CD4-positive, alpha-beta T cell treated with Interleukin-15 for 1 hour (primary cell): ENCODE measurements at regions not wholly inside any gene's neighbourhood (a gene's known extent, or its start where the extent isn't known, plus 50 kb on each side); places are given as distances from the start of the nearest gene placed in this dataset.
"Not testable (repeated sequence)": the region's sequence is repeated elsewhere in the genome, so short reads cannot be mapped to it uniquely, and the experiment has no call there.

Experiments used
- DNase-seq: peaks from one replicate; pipeline ENCODE4 v3.0.0-alpha.2; 2020

GRCh38 chr5:34452170-34452828, 203.8 kb upstream of the RAI14 start:
- DNase-seq = no peak

GRCh38 chr5:34455098-34455497, 201.0 kb upstream of the RAI14 start:
- no peak for DNase-seq

GRCh38 chr5:34459908-34460307, 196.2 kb upstream of the RAI14 start:
- no peak for DNase-seq

GRCh38 chr5:34460496-34460895, 195.6 kb upstream of the RAI14 start:
- DNase-seq = no peak

- no peak for DNase-seq
Observed at GRCh38 chr5:34464829-34465228, 191.3 kb upstream of the RAI14 start.

GRCh38 chr5:34465301-34465700, 190.8 kb upstream of the RAI14 start:
- not testable (repeated sequence) for DNase-seq

- not testable (repeated sequence) for DNase-seq
Observed at GRCh38 chr5:34466519-34467388, 189.4 kb upstream of the RAI14 start.

GRCh38 chr5:34467436-34467835, 188.7 kb upstream of the RAI14 start:
- no peak for DNase-seq

- DNase-seq = not testable (repeated sequence)
Observed at GRCh38 chr5:34467984-34468383, 188.1 kb upstream of the RAI14 start.

GRCh38 chr5:34469971-34470370, 186.2 kb upstream of the RAI14 start:
- no peak for DNase-seq

GRCh38 chr5:34474573-34475021, 181.5 kb upstream of the RAI14 start:
- DNase-seq = no peak

- DNase-seq = no peak
Observed at GRCh38 chr5:34475249-34475966, 180.7 kb upstream of the RAI14 start.

- DNase-seq = no peak
Observed at GRCh38 chr5:34476941-34477565, 179.1 kb upstream of the RAI14 start.

- DNase-seq = no peak
Observed at GRCh38 chr5:34480810-34481528, 175.2 kb upstream of the RAI14 start.

- no peak for DNase-seq
Observed at GRCh38 chr5:34483442-34484033, 172.6 kb upstream of the RAI14 start.

- no peak for DNase-seq
Observed at GRCh38 chr5:34484216-34484920, 171.8 kb upstream of the RAI14 start.

GRCh38 chr5:34485768-34486030, 170.4 kb upstream of the RAI14 start:
- DNase-seq = no peak

GRCh38 chr5:34486160-34486848, 169.8 kb upstream of the RAI14 start:
- DNase-seq = peak; percentile 44

GRCh38 chr5:34486849-34487158, 169.3 kb upstream of the RAI14 start:
- no peak for DNase-seq

GRCh38 chr5:34487159-34487879, 168.8 kb upstream of the RAI14 start:
- no peak for DNase-seq
